ENCODE measurements at regions not wholly inside any gene's neighbourhood (a gene's known extent, or its start where the extent isn't known, plus 50 kb on each side); places are given as distances from the start of the nearest gene placed in this dataset.
"Not testable (repeated sequence)": the region's sequence is repeated elsewhere in the genome, so short reads cannot be mapped to it uniquely, and the experiment has no call there.

- no peak for TF ChIP-seq CTCF (IDR thresholded peaks at IDR 0.05; ENCODE audit: low read depth, low read length)
- H3K4me3 ChIP-seq (ENCODE audit: low read depth, low read length): no peak overlapping the region
- in situ Hi-C loops (cut with HindIII; ENCODE audit: low sequenced_read_pairs): no loop called here
- no peak for DNase-seq (ENCODE audit: low read depth, low spot score)
Observed at GRCh38 chr2:210915912-210916311, 359.5 kb downstream of the CPS1 start.

GRCh38 chr2:210917465-210917864 lies 361.1 kb downstream of the CPS1 start:
- H3K4me3 ChIP-seq (ENCODE audit: low read depth, low read length): no peak overlapping the region
- no peak for TF ChIP-seq CTCF (IDR thresholded peaks at IDR 0.05; ENCODE audit: low read depth, low read length)
- in situ Hi-C loops (cut with HindIII; ENCODE audit: low sequenced_read_pairs): no loop called here
- DNase-seq (ENCODE audit: low read depth, low spot score): no peak

GRCh38 chr2:210919128-210919527 lies 362.7 kb downstream of the CPS1 start:
- in situ Hi-C loops (cut with HindIII; ENCODE audit: low sequenced_read_pairs): no loop called here
- H3K4me3 ChIP-seq (ENCODE audit: low read depth, low read length): no peak overlapping the region
- TF ChIP-seq CTCF (IDR thresholded peaks at IDR 0.05; ENCODE audit: low read depth, low read length): no peak
- DNase-seq (ENCODE audit: low read depth, low spot score): peak; percentile 12

- no peak for TF ChIP-seq CTCF (IDR thresholded peaks at IDR 0.05; ENCODE audit: low read depth, low read length)
Observed at GRCh38 chr2:210922419-210922818, 366.0 kb downstream of the CPS1 start.

GRCh38 chr2:210928714-210929113 lies 372.3 kb downstream of the CPS1 start:
- no peak overlapping the region for H3K4me3 ChIP-seq (ENCODE audit: low read depth, low read length)
- DNase-seq (ENCODE audit: low read depth, low spot score): no peak
- in situ Hi-C loops (cut with HindIII; ENCODE audit: low sequenced_read_pairs): no loop called here
- TF ChIP-seq CTCF (IDR thresholded peaks at IDR 0.05; ENCODE audit: low read depth, low read length): no peak

More at GRCh38 chr2:210922419-210922818, 366.0 kb downstream of the CPS1 start:
- H3K4me3 ChIP-seq (ENCODE audit: low read depth, low read length): no peak overlapping the region
- DNase-seq (ENCODE audit: low read depth, low spot score): no peak
- in situ Hi-C loops (cut with HindIII; ENCODE audit: low sequenced_read_pairs): no loop called here

GRCh38 chr2:210938228-210938627 lies 381.8 kb downstream of the CPS1 start:
- DNase-seq (ENCODE audit: low read depth, low spot score): peak; percentile 26
- H3K4me3 ChIP-seq (ENCODE audit: low read depth, low read length): no peak overlapping the region
- in situ Hi-C loops (cut with HindIII; ENCODE audit: low sequenced_read_pairs): no loop called here
- TF ChIP-seq CTCF (IDR thresholded peaks at IDR 0.05; ENCODE audit: low read depth, low read length): no peak

- in situ Hi-C loops (cut with HindIII; ENCODE audit: low sequenced_read_pairs): no loop called here
- H3K4me3 ChIP-seq (ENCODE audit: low read depth, low read length): no peak overlapping the region
- no peak for TF ChIP-seq CTCF (IDR thresholded peaks at IDR 0.05; ENCODE audit: low read depth, low read length)
- DNase-seq (ENCODE audit: low read depth, low spot score): no peak
Observed at GRCh38 chr2:210946395-210946794, 390.0 kb downstream of the CPS1 start.

GRCh38 chr2:210950434-210951060 lies 394.1 kb downstream of the CPS1 start:
- H3K4me3 ChIP-seq (ENCODE audit: low read depth, low read length); DNase-seq (ENCODE audit: low read depth, low spot score); in situ Hi-C loops (cut with HindIII; ENCODE audit: low sequenced_read_pairs): not testable (repeated sequence)

Data from astrocyte of the spinal cord (primary cell).